ENCODE measurements at regions not wholly inside any gene's neighbourhood (a gene's known extent, or its start where the extent isn't known, plus 50 kb on each side); places are given as distances from the start of the nearest gene placed in this dataset.

DNA sequence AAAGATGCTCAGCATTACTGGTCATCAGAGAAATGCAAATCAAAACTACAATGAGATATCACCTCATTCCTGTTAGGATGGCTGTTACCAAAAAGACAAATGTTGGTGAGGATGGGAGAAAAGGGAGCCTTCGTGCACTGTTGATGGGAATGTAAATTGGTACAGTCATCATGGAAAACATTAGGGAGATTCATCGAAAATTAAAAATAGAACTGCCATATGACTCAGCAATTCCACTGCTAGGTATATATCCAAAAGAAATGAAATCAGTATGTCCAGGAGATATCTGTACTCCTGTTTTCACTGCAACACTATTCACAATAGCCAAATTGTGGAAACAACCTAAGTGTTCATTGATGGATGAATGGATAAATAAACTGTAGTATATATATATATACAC lies 228.1 kb downstream of the ACTR3B start:
- TF ChIP-seq EP300 (IDR thresholded peaks at IDR 0.05) (no peak), CTCF (IDR thresholded peaks at IDR 0.05) (no peak), POLR2A (IDR thresholded peaks at IDR 0.05) (no peak), POLR2AphosphoS5 (IDR thresholded peaks at IDR 0.05) (no peak)
